Fibroblast of upper back skin (primary cell): ENCODE measurements at regions not wholly inside any gene's neighbourhood (a gene's known extent, or its start where the extent isn't known, plus 50 kb on each side); places are given as distances from the start of the nearest gene placed in this dataset.

Experiments
- DNase-seq: peaks from one replicate; pipeline ENCODE4 v3.0.0-alpha.2; 2013

GRCh38 chr1:178609015-178609414 lies 96.1 kb downstream of the TEX35 start:
- peak; percentile 83 for DNase-seq

- peak; percentile 89 for DNase-seq
Observed at GRCh38 chr1:178610690-178611410, 97.9 kb downstream of the TEX35 start.

- DNase-seq, result peak; percentile 86
Observed at GRCh38 chr1:178612261-178612660, 99.4 kb downstream of the TEX35 start.

GRCh38 chr1:178613271-178613945 lies 100.5 kb downstream of the TEX35 start:
- no peak for DNase-seq

GRCh38 chr1:178614286-178614685 lies 101.4 kb downstream of the TEX35 start:
- no peak for DNase-seq

- no peak for DNase-seq
Observed at GRCh38 chr1:178619042-178619927, 105.8 kb upstream of the RALGPS2 start.

GRCh38 chr1:178620584-178621475 lies 104.2 kb upstream of the RALGPS2 start:
- DNase-seq, result no peak

- DNase-seq, result no peak
Observed at GRCh38 chr1:178621822-178622221, 103.2 kb upstream of the RALGPS2 start.

GRCh38 chr1:178625695-178626094 lies 99.3 kb upstream of the RALGPS2 start:
- peak; percentile 44 for DNase-seq

- no peak for DNase-seq
Observed at GRCh38 chr1:178627037-178627436, 98.0 kb upstream of the RALGPS2 start.

GRCh38 chr1:178628637-178629251 lies 96.3 kb upstream of the RALGPS2 start:
- DNase-seq, result no peak

GRCh38 chr1:178629252-178630154 lies 95.5 kb upstream of the RALGPS2 start:
- peak; percentile 93 for DNase-seq

- DNase-seq, result peak; percentile 42
Observed at GRCh38 chr1:178630417-178630816, 94.6 kb upstream of the RALGPS2 start.

- DNase-seq, result peak; percentile 94
Observed at GRCh38 chr1:178632653-178633052, 92.4 kb upstream of the RALGPS2 start.

GRCh38 chr1:178633056-178633455 lies 92.0 kb upstream of the RALGPS2 start:
- DNase-seq, result peak; percentile 95

GRCh38 chr1:178634445-178634844 lies 90.6 kb upstream of the RALGPS2 start:
- peak; percentile 72 for DNase-seq

GRCh38 chr1:178637841-178638240 lies 87.2 kb upstream of the RALGPS2 start:
- DNase-seq, result no peak

- peak; percentile 68 for DNase-seq
Observed at GRCh38 chr1:178639326-178639725, 85.7 kb upstream of the RALGPS2 start.

- peak; percentile 8 for DNase-seq
Observed at GRCh38 chr1:178642282-178642681, 82.8 kb upstream of the RALGPS2 start.

GRCh38 chr1:178643349-178643748 lies 81.7 kb upstream of the RALGPS2 start:
- no peak for DNase-seq

GRCh38 chr1:178643831-178644230 lies 81.2 kb upstream of the RALGPS2 start:
- no peak for DNase-seq
